ENCODE measurements at regions not wholly inside any gene's neighbourhood (a gene's known extent, or its start where the extent isn't known, plus 50 kb on each side); places are given as distances from the start of the nearest gene placed in this dataset.

DNA sequence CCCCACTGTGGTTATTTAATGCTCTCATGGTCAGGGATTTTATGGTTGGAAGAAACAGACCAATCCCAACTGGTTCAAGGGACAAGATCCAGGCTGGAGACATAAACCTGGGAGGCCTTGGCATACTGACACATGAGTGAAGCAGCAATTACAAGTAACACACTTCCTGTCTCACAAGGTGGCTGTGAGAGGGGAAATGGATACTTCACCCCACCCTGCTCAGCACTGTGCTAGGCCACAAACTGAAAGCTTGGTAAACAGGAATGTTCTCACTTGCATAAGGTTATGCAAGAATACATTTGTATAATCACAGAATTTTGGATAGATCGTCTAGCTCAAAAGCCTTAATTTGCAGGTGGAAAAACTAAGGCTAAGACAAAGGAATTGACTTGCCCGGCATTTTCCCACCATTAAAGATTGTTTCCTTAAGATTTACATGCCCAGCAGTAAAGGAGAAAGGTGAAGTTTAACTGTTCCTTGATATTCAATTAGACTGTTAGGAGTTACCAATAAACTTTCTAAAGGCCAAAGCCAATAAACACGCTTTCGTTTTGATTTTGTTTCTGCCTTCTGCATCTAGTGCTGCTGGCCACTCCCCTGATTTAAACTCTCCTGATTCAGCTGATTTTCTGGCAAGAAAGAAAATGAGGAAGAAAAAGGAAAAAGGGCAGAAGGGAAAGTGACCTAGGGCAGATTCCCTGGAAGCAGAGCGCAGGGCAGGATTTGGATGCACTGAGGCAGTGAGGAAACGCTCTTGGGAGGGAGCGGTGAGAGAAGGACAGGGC is 215.6 kb upstream of the CDH5 start:
- no peaks in the 10 kb centered on the region for H3K4me1 ChIP-seq (ENCODE audit: control insufficient read depth, insufficient read depth, low read length)
- 100% methylated on average over 1 of the region's 7 CpGs for WGBS (ENCODE audit: insufficient coverage, low lambda C conversion rate)
- peak in 1 of 2 donors; percentile 15 for DNase-seq

DNA sequence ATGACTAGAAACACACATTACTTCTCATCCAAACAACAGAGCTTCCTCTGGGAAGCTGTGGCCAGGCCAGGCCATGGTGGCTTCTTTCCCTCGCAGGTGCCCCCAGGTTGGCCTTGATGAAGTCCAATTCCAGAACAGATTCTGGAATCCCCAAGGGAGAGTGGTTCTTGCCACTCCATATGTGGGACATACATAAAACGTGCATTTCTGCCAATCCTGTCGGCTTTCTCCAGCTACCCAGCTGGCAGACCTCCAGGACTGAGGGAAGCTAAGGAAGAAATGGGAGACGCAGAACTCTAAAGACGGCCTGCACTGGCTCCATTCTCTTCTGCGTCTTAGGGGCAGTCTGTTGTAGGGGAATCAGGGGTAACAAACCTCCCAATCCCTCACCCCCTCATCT is 219.2 kb upstream of the CDH5 start:
- no CpG with 5 or more reads among the region's 6 CpGs for WGBS (ENCODE audit: insufficient coverage, low lambda C conversion rate)
- H3K4me3 ChIP-seq (ENCODE audit: low read length): no peak overlapping the region
- no peaks in the 10 kb centered on the region for H3K36me3 ChIP-seq (ENCODE audit: control insufficient read depth, insufficient read depth, low read length)
- no peaks in the 10 kb centered on the region for H3K9me3 ChIP-seq (ENCODE audit: control insufficient read depth, low read depth, low read length)
- H3K27ac ChIP-seq (ENCODE audit: low read length): no peak overlapping the region
- no peak for DNase-seq
- no peaks in the 10 kb centered on the region for H3K4me1 ChIP-seq (ENCODE audit: control insufficient read depth, insufficient read depth, low read length)
- no peaks in the 10 kb centered on the region for H3K27me3 ChIP-seq (ENCODE audit: control insufficient read depth, insufficient read depth, low read length)

More for the DNA sequence above, 215.6 kb upstream of the CDH5 start:
- Histone ChIP-seq H3K36me3 (ENCODE audit: control insufficient read depth, insufficient read depth, low read length) (no peaks in the 10 kb centered on the region), H3K27ac (ENCODE audit: low read length) (no peak overlapping the region), H3K4me3 (ENCODE audit: low read length) (no peak overlapping the region), H3K27me3 (ENCODE audit: control insufficient read depth, insufficient read depth, low read length) (no peaks in the 10 kb centered on the region), H3K9me3 (ENCODE audit: control insufficient read depth, low read depth, low read length) (no peaks in the 10 kb centered on the region)

DNA sequence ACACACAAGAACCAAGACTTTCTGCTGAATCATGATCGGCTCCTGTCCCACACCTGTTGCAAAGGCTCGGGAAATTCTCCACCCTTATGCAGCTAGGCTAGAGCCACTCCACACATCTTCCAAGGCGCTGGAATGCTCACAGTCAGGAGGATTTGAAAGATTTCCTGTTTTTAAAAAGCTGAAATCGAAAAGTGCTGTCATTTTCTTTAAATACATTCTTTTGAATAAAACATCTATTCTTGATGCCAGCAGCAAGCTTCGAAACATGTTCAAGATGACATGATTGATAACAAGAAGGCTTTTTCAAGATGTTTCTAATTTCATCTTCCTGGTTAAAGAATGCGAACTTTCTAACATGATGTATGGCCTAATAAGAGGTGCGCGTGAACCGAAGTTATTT is 219.7 kb upstream of the CDH5 start:
- H3K27me3 ChIP-seq (ENCODE audit: control insufficient read depth, insufficient read depth, low read length): no peaks in the 10 kb centered on the region
- DNase-seq: no peak
- H3K36me3 ChIP-seq (ENCODE audit: control insufficient read depth, insufficient read depth, low read length): no peaks in the 10 kb centered on the region
- H3K4me1 ChIP-seq (ENCODE audit: control insufficient read depth, insufficient read depth, low read length): no peaks in the 10 kb centered on the region
- 95% methylated on average over 5 of the region's 9 CpGs for WGBS (ENCODE audit: insufficient coverage, low lambda C conversion rate)
- H3K9me3 ChIP-seq (ENCODE audit: control insufficient read depth, low read depth, low read length): no peaks in the 10 kb centered on the region
- no peak overlapping the region for H3K4me3 ChIP-seq (ENCODE audit: low read length)
- no peak overlapping the region for H3K27ac ChIP-seq (ENCODE audit: low read length)

DNA sequence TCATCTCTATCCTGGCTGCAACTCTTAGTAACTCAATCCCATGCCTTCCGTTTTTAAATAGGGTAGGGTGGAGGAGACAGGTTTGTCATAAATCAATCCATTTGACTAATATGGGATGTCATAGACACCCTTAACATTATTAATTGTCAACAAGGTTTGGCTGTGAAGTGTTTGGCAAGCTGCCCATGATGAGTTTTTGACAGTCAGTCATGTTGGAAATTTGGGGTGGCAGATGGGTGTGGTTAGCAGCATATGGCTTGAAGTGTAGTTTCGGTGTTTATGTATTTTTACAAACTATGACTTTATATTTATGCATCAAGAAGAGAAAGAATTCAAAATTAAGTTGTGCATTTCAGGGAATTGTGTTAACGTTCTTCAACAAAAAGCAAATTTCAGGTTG is 221.8 kb upstream of the CDH5 start:
- no peaks in the 10 kb centered on the region for H3K9me3 ChIP-seq (ENCODE audit: control insufficient read depth, low read depth, low read length)
- H3K27ac ChIP-seq (ENCODE audit: low read length): no peak overlapping the region
- no peak overlapping the region for H3K4me3 ChIP-seq (ENCODE audit: low read length)
- no peaks in the 10 kb centered on the region for H3K27me3 ChIP-seq (ENCODE audit: control insufficient read depth, insufficient read depth, low read length)
- no peak for DNase-seq
- 86% methylated on average over 1 of the region's 3 CpGs for WGBS (ENCODE audit: insufficient coverage, low lambda C conversion rate)
- no peaks in the 10 kb centered on the region for H3K36me3 ChIP-seq (ENCODE audit: control insufficient read depth, insufficient read depth, low read length)
- H3K4me1 ChIP-seq (ENCODE audit: control insufficient read depth, insufficient read depth, low read length): no peaks in the 10 kb centered on the region

DNA sequence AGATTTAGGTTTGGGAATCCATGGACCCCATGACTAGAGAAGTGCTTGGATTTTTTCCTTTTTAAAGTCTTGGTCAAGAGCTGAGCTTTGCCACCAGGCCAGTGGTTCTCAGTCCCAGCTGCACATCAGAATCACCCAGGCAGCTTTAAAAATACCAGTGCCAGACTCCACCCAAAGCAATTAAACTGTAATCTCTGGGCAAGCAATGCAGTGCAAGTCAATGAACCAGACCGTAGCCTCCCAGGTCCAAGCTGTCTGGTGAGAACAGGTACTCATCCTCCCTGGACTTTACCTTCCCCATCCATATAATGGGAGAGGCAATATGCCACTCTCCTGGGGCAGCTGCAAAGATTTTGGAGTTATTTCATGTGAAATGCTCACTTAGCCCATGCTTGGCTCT is 223.1 kb upstream of the CDH5 start:
- Histone ChIP-seq H3K27me3 (ENCODE audit: control insufficient read depth, insufficient read depth, low read length) (no peaks in the 10 kb centered on the region), H3K4me3 (ENCODE audit: low read length) (no peak overlapping the region), H3K9me3 (ENCODE audit: control insufficient read depth, low read depth, low read length) (no peaks in the 10 kb centered on the region), H3K4me1 (ENCODE audit: control insufficient read depth, insufficient read depth, low read length) (no peaks in the 10 kb centered on the region), H3K27ac (ENCODE audit: low read length) (no peak overlapping the region), H3K36me3 (ENCODE audit: control insufficient read depth, insufficient read depth, low read length) (no peaks in the 10 kb centered on the region)
- no CpG with 5 or more reads among the region's 1 CpG for WGBS (ENCODE audit: insufficient coverage, low lambda C conversion rate)
- DNase-seq: no peak

DNA sequence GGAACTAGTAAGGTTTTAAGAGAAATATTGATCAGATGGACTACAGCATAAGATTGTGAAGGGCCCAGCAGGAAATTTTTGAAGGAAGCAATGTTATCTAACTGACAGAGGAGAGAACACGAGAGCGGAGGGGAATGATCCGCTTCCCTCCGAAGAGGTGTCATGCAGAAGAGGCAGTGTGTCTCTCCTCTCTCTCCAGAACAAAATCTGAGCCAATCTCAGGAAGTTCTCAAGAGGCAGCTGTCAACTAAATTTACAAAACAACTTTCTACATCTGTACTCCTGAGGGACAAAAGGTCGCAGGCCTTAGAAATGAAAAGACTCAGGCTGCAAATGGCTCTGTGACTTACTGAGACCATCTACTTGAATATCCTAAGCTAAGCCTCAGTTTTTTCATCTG is 224.6 kb upstream of the CDH5 start:
- no peaks in the 10 kb centered on the region for H3K9me3 ChIP-seq (ENCODE audit: control insufficient read depth, low read depth, low read length)
- H3K4me3 ChIP-seq (ENCODE audit: low read length): no peak overlapping the region
- 80% methylated on average over 1 of the region's 5 CpGs for WGBS (ENCODE audit: insufficient coverage, low lambda C conversion rate)
- H3K4me1 ChIP-seq (ENCODE audit: control insufficient read depth, insufficient read depth, low read length): no peaks in the 10 kb centered on the region
- H3K36me3 ChIP-seq (ENCODE audit: control insufficient read depth, insufficient read depth, low read length): no peaks in the 10 kb centered on the region
- H3K27me3 ChIP-seq (ENCODE audit: control insufficient read depth, insufficient read depth, low read length): no peaks in the 10 kb centered on the region
- H3K27ac ChIP-seq (ENCODE audit: low read length): no peak overlapping the region
- DNase-seq: no peak

DNA sequence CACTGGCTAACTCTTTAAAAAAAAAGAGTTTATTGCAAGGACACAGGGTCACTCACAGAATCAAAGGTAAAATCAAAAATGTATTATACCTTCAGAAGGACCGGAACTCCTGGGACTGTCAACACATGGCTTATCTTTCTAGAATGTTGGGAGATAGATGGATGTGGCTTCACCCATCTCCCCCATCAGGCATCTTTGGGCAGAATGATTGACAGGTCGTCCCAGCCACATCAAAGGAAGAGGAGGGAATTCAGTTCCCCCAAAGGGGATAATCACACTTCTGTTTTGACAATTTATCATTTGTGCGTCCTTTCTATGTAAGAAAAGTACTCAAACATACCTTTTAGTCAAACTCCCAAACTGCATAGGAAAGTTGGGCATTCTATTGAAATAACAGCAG is 228.6 kb upstream of the CDH5 start:
- no peak overlapping the region for H3K4me3 ChIP-seq (ENCODE audit: low read length)
- H3K9me3 ChIP-seq (ENCODE audit: control insufficient read depth, low read depth, low read length): no peaks in the 10 kb centered on the region
- WGBS (ENCODE audit: insufficient coverage, low lambda C conversion rate): 40% methylated on average over 1 of the region's 3 CpGs
- H3K4me1 ChIP-seq (ENCODE audit: control insufficient read depth, insufficient read depth, low read length): no peaks in the 10 kb centered on the region
- no peak overlapping the region for H3K27ac ChIP-seq (ENCODE audit: low read length)
- H3K36me3 ChIP-seq (ENCODE audit: control insufficient read depth, insufficient read depth, low read length): no peaks in the 10 kb centered on the region
- no peak for DNase-seq
- H3K27me3 ChIP-seq (ENCODE audit: control insufficient read depth, insufficient read depth, low read length): no peaks in the 10 kb centered on the region

DNA sequence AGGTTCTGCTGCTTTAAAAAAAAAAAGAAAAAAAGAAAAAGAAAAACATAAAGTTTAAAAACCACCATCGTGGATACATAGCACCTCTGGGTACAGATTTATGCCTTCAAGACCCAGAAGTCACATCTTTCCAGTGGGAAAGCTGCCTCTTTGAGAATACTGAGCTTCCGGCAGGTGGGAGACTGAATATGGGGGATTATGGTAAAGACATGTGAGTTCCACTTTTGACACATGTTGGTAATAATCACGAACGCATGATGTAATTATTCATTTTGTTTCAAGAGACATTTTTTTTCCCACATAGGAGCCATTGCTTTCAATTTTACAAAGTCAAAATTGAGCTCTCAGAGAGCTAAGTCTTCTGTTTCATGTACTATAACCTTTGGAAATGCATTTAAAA is 229.7 kb upstream of the CDH5 start:
- Histone ChIP-seq H3K4me1 (ENCODE audit: control insufficient read depth, insufficient read depth, low read length) (no peaks in the 10 kb centered on the region), H3K9me3 (ENCODE audit: control insufficient read depth, low read depth, low read length) (no peaks in the 10 kb centered on the region), H3K27me3 (ENCODE audit: control insufficient read depth, insufficient read depth, low read length) (no peaks in the 10 kb centered on the region), H3K27ac (ENCODE audit: low read length) (no peak overlapping the region), H3K36me3 (ENCODE audit: control insufficient read depth, insufficient read depth, low read length) (no peaks in the 10 kb centered on the region), H3K4me3 (ENCODE audit: low read length) (no peak overlapping the region)
- DNase-seq: no peak
- 80% methylated on average over 3 of the region's 4 CpGs for WGBS (ENCODE audit: insufficient coverage, low lambda C conversion rate)

DNA sequence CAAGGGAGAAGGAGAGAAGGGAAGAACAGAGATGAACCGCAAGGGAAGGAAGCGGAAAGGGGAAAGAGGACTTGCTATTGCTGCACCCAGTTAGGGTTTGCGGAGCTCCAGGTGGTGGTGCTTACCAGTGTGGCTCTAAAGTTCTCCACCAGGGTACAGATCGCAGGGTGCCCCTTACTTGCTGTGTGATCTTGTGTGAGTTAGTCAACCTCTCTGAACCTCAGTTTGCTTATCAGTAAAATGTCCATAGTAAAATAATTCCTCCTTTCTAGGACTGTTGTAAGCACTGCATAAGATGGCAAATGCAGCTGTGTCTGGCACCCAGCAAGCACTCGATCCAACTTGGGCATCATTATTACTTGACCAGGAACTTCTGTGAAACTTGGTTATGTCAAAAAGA is 230.7 kb upstream of the CDH5 start:
- WGBS (ENCODE audit: insufficient coverage, low lambda C conversion rate): 100% methylated on average over 1 of the region's 5 CpGs
- DNase-seq: no peak
- Histone ChIP-seq H3K27ac (ENCODE audit: low read length) (no peak overlapping the region), H3K9me3 (ENCODE audit: control insufficient read depth, low read depth, low read length) (no peaks in the 10 kb centered on the region), H3K27me3 (ENCODE audit: control insufficient read depth, insufficient read depth, low read length) (no peaks in the 10 kb centered on the region), H3K36me3 (ENCODE audit: control insufficient read depth, insufficient read depth, low read length) (no peaks in the 10 kb centered on the region), H3K4me1 (ENCODE audit: control insufficient read depth, insufficient read depth, low read length) (no peaks in the 10 kb centered on the region), H3K4me3 (ENCODE audit: low read length) (no peak overlapping the region)

DNA sequence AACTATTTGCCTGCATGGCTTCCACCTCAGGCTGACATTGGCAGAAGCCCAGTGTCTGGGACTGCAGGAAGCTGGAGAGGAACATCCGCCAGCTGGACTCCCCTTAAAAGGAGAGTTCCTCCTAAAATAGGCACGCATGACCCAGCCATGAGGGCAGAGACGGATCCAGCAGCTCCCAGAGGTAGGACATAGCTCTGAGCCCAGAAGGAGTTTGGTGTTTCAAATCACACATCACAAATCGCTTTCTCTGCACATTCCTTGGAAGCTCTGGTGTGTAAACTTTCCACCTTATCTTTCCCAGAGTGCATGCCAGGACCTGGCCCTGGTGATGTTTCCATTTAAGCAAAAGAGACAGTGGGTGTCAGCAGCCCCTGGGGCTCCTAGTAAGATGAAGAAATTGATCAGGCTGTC is 231.1 kb upstream of the CDH5 start:
- H3K4me3 ChIP-seq (ENCODE audit: low read length): no peak overlapping the region
- no peaks in the 10 kb centered on the region for H3K36me3 ChIP-seq (ENCODE audit: control insufficient read depth, insufficient read depth, low read length)
- no peaks in the 10 kb centered on the region for H3K4me1 ChIP-seq (ENCODE audit: control insufficient read depth, insufficient read depth, low read length)
- no CpG with 5 or more reads among the region's 4 CpGs for WGBS (ENCODE audit: insufficient coverage, low lambda C conversion rate)
- H3K9me3 ChIP-seq (ENCODE audit: control insufficient read depth, low read depth, low read length): no peaks in the 10 kb centered on the region
- no peak for DNase-seq
- peaks cover 3% of the 10 kb centered on the region for H3K27me3 ChIP-seq (ENCODE audit: control insufficient read depth, insufficient read depth, low read length)
- no peak overlapping the region for H3K27ac ChIP-seq (ENCODE audit: low read length)

DNA sequence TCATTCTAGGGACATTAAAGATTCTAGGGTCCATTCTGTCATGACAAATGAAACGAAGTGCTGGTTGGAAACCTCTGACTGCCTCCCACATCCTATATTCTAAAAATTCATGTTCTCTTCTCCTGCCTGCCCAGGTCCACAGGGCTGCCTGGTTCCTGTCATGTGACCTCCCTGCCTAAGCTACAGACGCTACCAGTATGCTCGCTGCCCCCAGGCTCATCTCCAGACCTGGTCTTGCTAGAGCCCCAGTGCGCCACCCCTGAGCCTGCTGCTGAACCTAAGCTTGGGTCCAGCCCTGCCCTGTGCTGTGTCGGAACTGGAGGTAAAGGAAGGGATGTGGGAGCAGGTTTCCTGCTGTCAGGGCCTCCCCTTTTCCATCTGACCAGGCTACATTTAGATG is 231.6 kb upstream of the CDH5 start:
- no peak overlapping the region for H3K4me3 ChIP-seq (ENCODE audit: low read length)
- H3K4me1 ChIP-seq (ENCODE audit: control insufficient read depth, insufficient read depth, low read length): no peaks in the 10 kb centered on the region
- DNase-seq: no peak
- no peaks in the 10 kb centered on the region for H3K36me3 ChIP-seq (ENCODE audit: control insufficient read depth, insufficient read depth, low read length)
- H3K27me3 ChIP-seq (ENCODE audit: control insufficient read depth, insufficient read depth, low read length): peaks cover 5% of the 10 kb centered on the region
- H3K27ac ChIP-seq (ENCODE audit: low read length): no peak overlapping the region
- no peaks in the 10 kb centered on the region for H3K9me3 ChIP-seq (ENCODE audit: control insufficient read depth, low read depth, low read length)
- WGBS (ENCODE audit: insufficient coverage, low lambda C conversion rate): no CpG with 5 or more reads among the region's 5 CpGs

Data from large intestine (tissue), 3 donors.